ENCODE measurements at regions not wholly inside any gene's neighbourhood (a gene's known extent, or its start where the extent isn't known, plus 50 kb on each side); places are given as distances from the start of the nearest gene placed in this dataset.

- DNase-seq: no peak
Measured at GRCh38 chr10:121405953-121406352, 192.3 kb downstream of the FGFR2 start.

GRCh38 chr10:121406823-121407545 lies 191.3 kb downstream of the FGFR2 start:
- DNase-seq: no peak

- DNase-seq: no peak
Measured at GRCh38 chr10:121409466-121410104, 188.7 kb downstream of the FGFR2 start.

GRCh38 chr10:121411004-121411403 lies 187.2 kb downstream of the FGFR2 start:
- DNase-seq: no peak

GRCh38 chr10:121413951-121414350 lies 184.3 kb downstream of the FGFR2 start:
- no peak for DNase-seq

GRCh38 chr10:121414366-121415062 lies 183.7 kb downstream of the FGFR2 start:
- no peak for DNase-seq

GRCh38 chr10:121415063-121415399 lies 183.2 kb downstream of the FGFR2 start:
- no peak for DNase-seq

GRCh38 chr10:121416071-121416470 lies 182.2 kb downstream of the FGFR2 start:
- DNase-seq: no peak

- DNase-seq: no peak
Measured at GRCh38 chr10:121417298-121417697, 180.9 kb downstream of the FGFR2 start.

- DNase-seq: no peak
Measured at GRCh38 chr10:121418126-121418777, 180.0 kb downstream of the FGFR2 start.

GRCh38 chr10:121420006-121420405 lies 178.2 kb downstream of the FGFR2 start:
- DNase-seq: no peak

GRCh38 chr10:121422096-121422495 lies 176.1 kb downstream of the FGFR2 start:
- DNase-seq: no peak

GRCh38 chr10:121425623-121426022 lies 172.6 kb downstream of the FGFR2 start:
- DNase-seq: no peak

GRCh38 chr10:121426307-121426706 lies 171.9 kb downstream of the FGFR2 start:
- DNase-seq: peak in 1 of 2 experiments; percentile 8

All from NCI-H526 (cell line).